ENCODE measurements at regions not wholly inside any gene's neighbourhood (a gene's known extent, or its start where the extent isn't known, plus 50 kb on each side); places are given as distances from the start of the nearest gene placed in this dataset.

GRCh38 chr2:188810586-188810985, 163.6 kb upstream of the COL3A1 start:
- TF ChIP-seq POLR2A (IDR thresholded peaks at IDR 0.05), result no peak
- TF ChIP-seq CTCF (IDR thresholded peaks at IDR 0.05), result no peak

All from Peyer's patch (tissue), 4 donors.